ENCODE measurements at regions not wholly inside any gene's neighbourhood (a gene's known extent, or its start where the extent isn't known, plus 50 kb on each side); places are given as distances from the start of the nearest gene placed in this dataset.

- TF ChIP-seq POLR2AphosphoS5 (IDR thresholded peaks at IDR 0.05; ENCODE audit: low read depth, low read length): no peak
- no peak for TF ChIP-seq POLR2A (IDR thresholded peaks at IDR 0.05; ENCODE audit: low read depth, low read length)
Observed at GRCh38 chr2:60628615-60629304, 75.3 kb upstream of the BCL11A start.
